OCI-LY3 (cell line): ENCODE measurements at regions not wholly inside any gene's neighbourhood (a gene's known extent, or its start where the extent isn't known, plus 50 kb on each side); places are given as distances from the start of the nearest gene placed in this dataset.

Experiments used
- CTCF ChIP-seq: fragments of 200-600, 300-600 bp; sonication (generic); IDR thresholded peaks from 2 replicates; pipeline ENCODE4 v1.5.1; 2014; ENCODE audit warnings: antibody characterized with exemption, low read length, low read depth
- EZH2phosphoT487 ChIP-seq: fragments of 200-600 bp; shearing (Covaris generic); IDR thresholded peaks from 2 replicates; pipeline ENCODE4 v1.6.1; 2018; ENCODE audit warnings: antibody characterized with exemption, mixed run types, low read depth

- TF ChIP-seq CTCF = no peak
- no peak for TF ChIP-seq EZH2phosphoT487
Measured at GRCh38 chr6:167524261-167525111, 199.6 kb downstream of the TTLL2 start.
